ENCODE measurements at regions not wholly inside any gene's neighbourhood (a gene's known extent, or its start where the extent isn't known, plus 50 kb on each side); places are given as distances from the start of the nearest gene placed in this dataset.

- TF ChIP-seq, protein P1, sequence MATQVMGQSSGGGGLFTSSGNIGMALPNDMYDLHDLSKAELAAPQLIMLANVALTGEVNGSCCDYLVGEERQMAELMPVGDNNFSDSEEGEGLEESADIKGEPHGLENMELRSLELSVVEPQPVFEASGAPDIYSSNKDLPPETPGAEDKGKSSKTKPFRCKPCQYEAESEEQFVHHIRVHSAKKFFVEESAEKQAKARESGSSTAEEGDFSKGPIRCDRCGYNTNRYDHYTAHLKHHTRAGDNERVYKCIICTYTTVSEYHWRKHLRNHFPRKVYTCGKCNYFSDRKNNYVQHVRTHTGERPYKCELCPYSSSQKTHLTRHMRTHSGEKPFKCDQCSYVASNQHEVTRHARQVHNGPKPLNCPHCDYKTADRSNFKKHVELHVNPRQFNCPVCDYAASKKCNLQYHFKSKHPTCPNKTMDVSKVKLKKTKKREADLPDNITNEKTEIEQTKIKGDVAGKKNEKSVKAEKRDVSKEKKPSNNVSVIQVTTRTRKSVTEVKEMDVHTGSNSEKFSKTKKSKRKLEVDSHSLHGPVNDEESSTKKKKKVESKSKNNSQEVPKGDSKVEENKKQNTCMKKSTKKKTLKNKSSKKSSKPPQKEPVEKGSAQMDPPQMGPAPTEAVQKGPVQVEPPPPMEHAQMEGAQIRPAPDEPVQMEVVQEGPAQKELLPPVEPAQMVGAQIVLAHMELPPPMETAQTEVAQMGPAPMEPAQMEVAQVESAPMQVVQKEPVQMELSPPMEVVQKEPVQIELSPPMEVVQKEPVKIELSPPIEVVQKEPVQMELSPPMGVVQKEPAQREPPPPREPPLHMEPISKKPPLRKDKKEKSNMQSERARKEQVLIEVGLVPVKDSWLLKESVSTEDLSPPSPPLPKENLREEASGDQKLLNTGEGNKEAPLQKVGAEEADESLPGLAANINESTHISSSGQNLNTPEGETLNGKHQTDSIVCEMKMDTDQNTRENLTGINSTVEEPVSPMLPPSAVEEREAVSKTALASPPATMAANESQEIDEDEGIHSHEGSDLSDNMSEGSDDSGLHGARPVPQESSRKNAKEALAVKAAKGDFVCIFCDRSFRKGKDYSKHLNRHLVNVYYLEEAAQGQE (IDR thresholded peaks at IDR 0.05; ENCODE audit: borderline replicate concordance in 1 of 2, low read depth in 1 of 2, low read length in 2 of 2), result no peak
- no peak for TF ChIP-seq MED8 (CRISPR knock-in tag; IDR thresholded peaks at IDR 0.05; ENCODE audit: insufficient replicate concordance)
- no peak for TF ChIP-seq EHMT2 (IDR thresholded peaks at IDR 0.05; ENCODE audit: borderline replicate concordance, low read depth, low read length)
Observed at GRCh38 chr1:55348356-55348755, 133.2 kb upstream of the USP24 start.
